Naive thymus-derived CD8-positive, alpha-beta T cell (primary cell): ENCODE measurements at regions not wholly inside any gene's neighbourhood (a gene's known extent, or its start where the extent isn't known, plus 50 kb on each side); places are given as distances from the start of the nearest gene placed in this dataset.
A peak's percentile ranks its signal among the peaks of the same experiment; 100 is the strongest.

Experiments used
- ATAC-seq, 2 donors: fragments of 150-1000 bp; cut with Tn5 transposase in 1 of 2; sonication (Bioruptor Pico), chemical (Tn5 transposase) in 1 of 2; 1 replicate in 1 of 2; 2 replicates in 1 of 2; pipeline ENCODE4 v1.10.0; 2021; ENCODE audit warnings: mild to moderate bottlenecking in 2 of 2, moderate library complexity in 2 of 2
- POLR2A ChIA-PET: fragments of 350-600 bp; sonication (Branson Sonifier 250); formaldehyde crosslinking; loops from one replicate; lab custom pipeline; 2021; ENCODE audit warnings: antibody characterized with exemption; lab: Charles Lee
- DNase-seq, 10 donors: peaks; one replicate each; pipeline versions ENCODE4 v3.0.0 to v3.0.0-alpha.2; 2020 to 2022
- H3K27ac Mint-ChIP-seq, 10 donors: one replicate each; pipeline ENCODE4 v1.8.0; 2020 to 2022; ENCODE audit warnings: mild to moderate bottlenecking in 10 of 10, mixed read lengths in 10 of 10, moderate library complexity in 4 of 10, inconsistent platforms in 1 of 10
- H3K27me3 Mint-ChIP-seq, 5 donors: one replicate each; pipeline ENCODE4 v1.8.0; 2021 to 2022; ENCODE audit warnings: mixed read lengths in 5 of 5
- H3K36me3 Mint-ChIP-seq, 3 donors: one replicate each; pipeline ENCODE4 v1.8.0; 2020 to 2022; ENCODE audit warnings: mixed read lengths in 3 of 3, mild to moderate bottlenecking in 2 of 3, inconsistent platforms in 1 of 3
- H3K4me1 Mint-ChIP-seq, 4 donors: one replicate each; pipeline ENCODE4 v1.8.0; 2021 to 2022; ENCODE audit warnings: mixed read lengths in 4 of 4
- H3K4me3 Mint-ChIP-seq, 10 donors: one replicate each; pipeline ENCODE4 v1.8.0; 2020 to 2022; ENCODE audit warnings: mild to moderate bottlenecking in 10 of 10, mixed read lengths in 10 of 10, moderate library complexity in 6 of 10, inconsistent platforms in 1 of 10
- H3K9me3 Mint-ChIP-seq, 9 donors: one replicate each; pipeline ENCODE4 v1.8.0; 2020 to 2022; ENCODE audit warnings: mixed read lengths in 9 of 9, mild to moderate bottlenecking in 3 of 9, inconsistent platforms in 1 of 9, moderate library complexity in 1 of 9

GRCh38 chr16:27712251-27712711 is 162.3 kb downstream of the KATNIP start:
- Mint-ChIP-seq H3K9me3 (peaks cover 0 to 3% (median 0%) of the 10 kb centered on the region in 9 donors), H3K27me3 (no peaks in the 10 kb centered on the region), H3K27ac (peak overlapping the region in 1 of 10 donors; percentile 17), H3K36me3 (peaks cover 10 to 30% (median 27%) of the 10 kb centered on the region in 3 donors), H3K4me3 (no peak overlapping the region), H3K4me1 (peaks cover 0 to 3% (median 0%) of the 10 kb centered on the region in 4 donors)
- DNase-seq (no peak), ATAC-seq (no peak)
- POLR2A ChIA-PET: no interaction called here

DNA sequence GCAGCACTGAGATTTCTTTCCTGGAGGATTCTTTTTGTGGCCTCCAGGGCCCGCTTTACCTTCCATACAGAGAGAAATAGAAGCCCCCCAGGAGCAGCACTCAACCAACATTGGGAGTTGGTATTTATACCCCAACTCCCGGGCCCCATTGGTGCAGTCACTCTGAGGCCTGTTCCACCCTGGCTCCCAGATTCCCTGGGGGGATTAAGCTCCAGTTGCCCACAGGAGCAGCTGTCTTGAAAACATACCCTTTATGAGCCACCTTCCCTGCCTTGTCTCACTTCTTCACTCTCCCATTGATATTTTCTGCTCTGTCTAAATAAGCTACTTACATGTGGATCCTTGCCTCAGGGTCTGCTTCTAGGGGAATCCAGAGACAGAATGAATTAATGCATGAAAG is 167.8 kb downstream of the KATNIP start:
- POLR2A ChIA-PET: no interaction called here
- Mint-ChIP-seq H3K36me3 (peaks cover 10 to 28% (median 27%) of the 10 kb centered on the region in 3 donors), H3K27ac (no peak overlapping the region)

GRCh38 chr16:27718201-27719105 is 168.5 kb downstream of the KATNIP start:
- peak overlapping the region in 1 of 10 donors; percentile 59 for H3K27ac Mint-ChIP-seq
- peaks cover 10 to 34% (median 31%) of the 10 kb centered on the region in 3 donors for H3K36me3 Mint-ChIP-seq
- no peak for DNase-seq
- POLR2A ChIA-PET: no interaction called here
- H3K4me3 Mint-ChIP-seq: no peak overlapping the region
- H3K4me1 Mint-ChIP-seq: peaks cover 0 to 7% (median 2%) of the 10 kb centered on the region in 4 donors
- peaks cover 0 to 3% (median 0%) of the 10 kb centered on the region in 9 donors for H3K9me3 Mint-ChIP-seq
- ATAC-seq: no peak
- no peaks in the 10 kb centered on the region for H3K27me3 Mint-ChIP-seq

More for the DNA sequence above, 167.8 kb downstream of the KATNIP start:
- peaks cover 0 to 3% (median 0%) of the 10 kb centered on the region in 9 donors for H3K9me3 Mint-ChIP-seq
- DNase-seq (no peak), ATAC-seq (no peak)
- no peak overlapping the region for H3K4me3 Mint-ChIP-seq
- no peaks in the 10 kb centered on the region for H3K27me3 Mint-ChIP-seq
- peaks cover 0 to 7% (median 2%) of the 10 kb centered on the region in 4 donors for H3K4me1 Mint-ChIP-seq

DNA sequence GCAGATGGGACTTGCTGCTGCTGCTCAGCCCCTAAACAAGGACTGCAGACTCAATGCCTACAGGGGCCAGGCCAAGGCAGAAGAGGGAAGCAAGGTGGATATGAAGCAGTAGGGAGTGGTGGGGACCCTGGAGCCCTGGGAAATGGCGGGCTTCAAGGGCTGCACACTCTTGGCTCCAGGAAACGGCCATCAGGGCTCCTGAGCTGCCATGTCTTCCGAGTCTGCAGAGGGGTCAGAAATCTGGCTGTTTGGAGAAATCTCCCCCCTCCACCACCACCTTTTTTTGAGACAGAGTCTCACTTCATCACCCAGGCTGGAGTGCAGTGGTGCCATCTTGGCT is 169.1 kb downstream of the KATNIP start:
- H3K27me3 Mint-ChIP-seq: no peaks in the 10 kb centered on the region
- ATAC-seq: no peak
- peaks cover 0 to 3% (median 0%) of the 10 kb centered on the region in 9 donors for H3K9me3 Mint-ChIP-seq
- POLR2A ChIA-PET: no interaction called here
- no peak overlapping the region for H3K4me3 Mint-ChIP-seq
- peaks cover 10 to 36% (median 29%) of the 10 kb centered on the region in 3 donors for H3K36me3 Mint-ChIP-seq
- no peak overlapping the region for H3K27ac Mint-ChIP-seq
- peaks cover 0 to 7% (median 2%) of the 10 kb centered on the region in 4 donors for H3K4me1 Mint-ChIP-seq
- no peak for DNase-seq

DNA sequence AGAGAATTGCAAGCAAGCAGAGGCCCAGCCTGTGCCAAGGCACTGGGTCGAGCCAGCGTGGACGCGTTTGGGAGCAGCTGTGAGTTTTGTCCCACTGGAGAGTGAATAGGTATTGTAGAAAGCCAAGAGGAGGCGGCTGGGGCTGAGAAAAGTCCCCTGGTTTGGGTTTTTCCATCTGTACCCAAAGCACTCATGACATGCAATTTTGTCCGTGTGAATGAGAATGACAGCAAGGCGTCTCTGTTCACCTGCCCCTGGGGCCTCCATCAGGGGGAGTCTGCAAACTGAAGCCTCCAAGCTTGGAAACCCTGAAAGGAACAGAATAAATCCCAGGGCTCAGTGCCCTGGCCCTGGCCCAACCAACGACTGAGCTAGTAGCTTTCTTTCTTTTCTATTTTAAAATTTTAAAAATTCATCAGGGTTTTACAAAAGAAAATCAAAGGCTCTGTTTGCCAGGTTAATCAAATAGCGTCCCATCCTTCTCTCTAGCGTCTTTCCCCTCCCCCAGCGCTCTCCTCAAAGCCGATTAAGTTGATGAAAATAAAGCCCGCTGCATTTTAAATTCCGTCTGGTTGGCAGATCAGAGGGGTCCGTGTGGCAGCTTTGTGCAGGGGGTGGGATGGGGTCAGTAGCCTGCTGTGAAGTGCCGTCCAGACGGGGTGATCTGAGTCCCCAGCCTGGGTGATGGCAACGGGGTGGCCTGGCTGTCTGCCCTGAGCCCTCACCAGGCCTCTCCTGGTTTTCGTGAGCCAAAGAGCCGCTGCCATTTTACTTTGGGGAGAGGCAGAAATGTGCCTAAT is 171.0 kb downstream of the KATNIP start:
- H3K36me3 Mint-ChIP-seq: peaks cover 0 to 35% (median 29%) of the 10 kb centered on the region in 3 donors
- H3K27ac Mint-ChIP-seq: peak overlapping the region in 1 of 10 donors; percentile 85
- no peak overlapping the region for H3K4me3 Mint-ChIP-seq
- no peaks in the 10 kb centered on the region for H3K27me3 Mint-ChIP-seq
- H3K9me3 Mint-ChIP-seq: no peaks in the 10 kb centered on the region
- ATAC-seq (no peak), DNase-seq (no peak)
- POLR2A ChIA-PET: no interaction called here
- H3K4me1 Mint-ChIP-seq: peaks cover 0 to 7% (median 2%) of the 10 kb centered on the region in 4 donors

- H3K36me3 Mint-ChIP-seq: peaks cover 0 to 38% (median 29%) of the 10 kb centered on the region in 3 donors
- no peak overlapping the region for H3K27ac Mint-ChIP-seq
These were observed 171.7 kb downstream of the KATNIP start for GRCh38 chr16:27721531-27722181.

GRCh38 chr16:27722207-27722606 is 172.3 kb downstream of the KATNIP start:
- POLR2A ChIA-PET: no interaction called here
- no peak for ATAC-seq
- H3K4me1 Mint-ChIP-seq: peaks cover 0 to 7% (median 2%) of the 10 kb centered on the region in 4 donors
- H3K9me3 Mint-ChIP-seq: no peaks in the 10 kb centered on the region
- peak overlapping the region in 1 of 10 donors; percentile 28 for H3K4me3 Mint-ChIP-seq
- H3K36me3 Mint-ChIP-seq: peaks cover 0 to 41% (median 29%) of the 10 kb centered on the region in 3 donors
- no peaks in the 10 kb centered on the region for H3K27me3 Mint-ChIP-seq
- H3K27ac Mint-ChIP-seq: peak overlapping the region in 2 of 10 donors; percentile 43 to 63
- no peak for DNase-seq

More at GRCh38 chr16:27721531-27722181, 171.7 kb downstream of the KATNIP start:
- POLR2A ChIA-PET: no interaction called here
- H3K4me3 Mint-ChIP-seq: no peak overlapping the region
- H3K27me3 Mint-ChIP-seq: no peaks in the 10 kb centered on the region
- no peak for ATAC-seq
- H3K9me3 Mint-ChIP-seq: no peaks in the 10 kb centered on the region
- H3K4me1 Mint-ChIP-seq: peaks cover 0 to 7% (median 2%) of the 10 kb centered on the region in 4 donors
- peak in 1 of 10 donors; percentile 15 for DNase-seq

DNA sequence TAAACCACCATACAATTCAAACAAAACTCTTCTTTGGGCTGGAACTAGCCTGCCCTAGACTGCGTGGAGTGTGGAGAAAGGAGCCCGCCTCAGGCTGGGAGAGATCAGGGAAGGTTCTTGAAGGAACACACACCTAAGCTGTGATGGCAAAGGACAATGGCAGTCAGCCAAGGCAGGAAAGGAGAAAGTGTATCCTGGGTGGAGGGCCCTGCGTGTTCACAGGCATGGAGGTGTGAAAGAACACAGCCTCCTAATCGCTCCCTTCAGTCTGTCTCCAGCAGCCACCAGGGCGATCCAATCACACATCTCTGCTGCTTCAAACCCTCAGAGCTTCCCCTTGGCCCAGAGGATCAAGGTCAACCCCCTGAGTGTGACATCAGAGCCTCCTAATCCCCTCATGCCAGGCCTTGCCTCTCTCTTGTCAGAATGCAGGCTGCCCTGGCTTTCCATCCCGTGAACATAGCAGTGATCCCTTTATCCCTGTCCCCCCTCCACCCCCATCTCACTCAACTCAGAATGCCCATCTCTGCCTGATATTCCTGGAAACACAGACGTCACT is 173.0 kb downstream of the KATNIP start:
- Mint-ChIP-seq H3K4me1 (peaks cover 0 to 7% (median 2%) of the 10 kb centered on the region in 4 donors), H3K36me3 (peaks cover 0 to 44% (median 31%) of the 10 kb centered on the region in 3 donors), H3K27ac (peak overlapping the region in 3 of 10 donors; percentile 2 to 63 (median 22)), H3K9me3 (no peaks in the 10 kb centered on the region), H3K27me3 (no peaks in the 10 kb centered on the region), H3K4me3 (no peak overlapping the region)
- no peak for ATAC-seq
- DNase-seq: peak in 1 of 10 donors; percentile 18
- POLR2A ChIA-PET: no interaction called here

- POLR2A ChIA-PET: no interaction called here
- H3K4me1 Mint-ChIP-seq: peaks cover 0 to 7% (median 2%) of the 10 kb centered on the region in 4 donors
- no peak overlapping the region for H3K4me3 Mint-ChIP-seq
- ATAC-seq (no peak), DNase-seq (peak in 1 of 10 donors; percentile 21)
- H3K9me3 Mint-ChIP-seq: no peaks in the 10 kb centered on the region
- peaks cover 0 to 44% (median 31%) of the 10 kb centered on the region in 3 donors for H3K36me3 Mint-ChIP-seq
- H3K27me3 Mint-ChIP-seq: no peaks in the 10 kb centered on the region
- H3K27ac Mint-ChIP-seq: peak overlapping the region in 2 of 10 donors; percentile 22 to 63
These were observed 174.0 kb downstream of the KATNIP start for GRCh38 chr16:27723711-27724481.

DNA sequence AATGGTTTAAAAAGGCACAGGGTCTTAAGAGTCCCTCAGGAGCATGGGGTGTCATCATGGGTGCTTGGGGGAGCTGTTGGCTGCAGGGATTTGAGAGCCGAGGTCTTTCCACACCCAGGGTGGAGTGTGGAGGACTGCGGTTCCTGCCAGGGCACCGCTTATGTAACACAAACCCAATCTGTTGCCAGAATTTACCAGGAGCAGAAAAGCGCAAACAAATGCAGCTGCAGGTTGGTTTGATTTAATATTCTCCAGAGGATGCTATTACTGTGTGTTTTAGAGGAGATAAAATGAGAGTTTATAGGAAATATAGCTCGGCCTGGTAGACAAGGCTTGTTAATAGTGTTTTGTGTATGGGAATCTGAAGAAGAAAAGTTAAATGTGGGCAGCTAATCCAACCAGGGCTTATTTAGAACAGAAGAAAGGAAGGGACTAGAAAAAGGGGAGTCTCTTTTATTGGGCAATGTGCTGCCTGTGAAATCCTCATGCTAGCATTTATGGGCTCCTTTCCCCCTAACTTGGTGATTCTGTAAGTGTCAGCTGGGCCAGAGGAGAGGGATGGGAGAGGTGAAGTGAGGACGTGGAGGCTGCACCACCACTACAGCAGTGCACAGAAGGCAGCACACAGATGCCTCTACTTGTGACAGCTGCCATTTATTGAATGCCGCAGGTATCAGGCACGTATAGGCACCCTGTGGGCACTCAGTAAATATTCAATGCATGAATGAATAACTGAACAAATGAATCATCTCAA is 174.7 kb downstream of the KATNIP start:
- peak in 1 of 10 donors; percentile 27 for DNase-seq
- H3K4me1 Mint-ChIP-seq: peaks cover 0 to 9% (median 3%) of the 10 kb centered on the region in 4 donors
- POLR2A ChIA-PET: no interaction called here
- no peaks in the 10 kb centered on the region for H3K9me3 Mint-ChIP-seq
- H3K4me3 Mint-ChIP-seq: no peak overlapping the region
- H3K27me3 Mint-ChIP-seq: no peaks in the 10 kb centered on the region
- no peak overlapping the region for H3K27ac Mint-ChIP-seq
- peaks cover 0 to 49% (median 31%) of the 10 kb centered on the region in 3 donors for H3K36me3 Mint-ChIP-seq
- no peak for ATAC-seq
